Sigmoid colon (tissue), 6 donors: ENCODE measurements at regions not wholly inside any gene's neighbourhood (a gene's known extent, or its start where the extent isn't known, plus 50 kb on each side); places are given as distances from the start of the nearest gene placed in this dataset.

Source experiments
- DNase-seq: peaks from one replicate; pipeline ENCODE4 v3.0.0-alpha.2; 2019
- H3K27ac ChIP-seq, 4 donors: fragments of 200-600 bp; sonication (generic); one replicate each; pipeline ENCODE4 v1.5.1; 2016 to 2019; ENCODE audit warnings: mild to moderate bottlenecking in 1 of 4
- H3K27me3 ChIP-seq, 3 donors: fragments of 200-600 bp; sonication (generic); one replicate each; pipeline ENCODE4 v1.5.1; 2019; ENCODE audit warnings: mild to moderate bottlenecking in 1 of 3
- H3K36me3 ChIP-seq, 4 donors: fragments of 200-600 bp; sonication (generic); one replicate each; pipeline ENCODE4 v1.5.1; 2016 to 2019
- H3K4me1 ChIP-seq, 4 donors: fragments of 200-600 bp; sonication (generic); one replicate each; pipeline ENCODE4 v1.5.1; 2017 to 2019
- H3K4me3 ChIP-seq, 4 donors: fragments of 200-600 bp; sonication (generic); one replicate each; pipeline ENCODE4 v1.5.1; 2017 to 2019; ENCODE audit warnings: mild to moderate bottlenecking in 2 of 4, moderate library complexity in 1 of 4
- H3K9me3 ChIP-seq, 4 donors: fragments of 200-600 bp in 3 of 4; sonication (generic) in 3 of 4; one replicate each; pipeline versions ENCODE4 v1.5.1 to v1.6.1; 2013 to 2019
- CTCF ChIP-seq, 4 experiments: fragments of 450-650 bp in 3 of 4; fragments of 200-600 bp in 1 of 4; IDR thresholded peaks; one replicate each; pipeline ENCODE4 v1.5.1; 2016 to 2019; ENCODE audit warnings: antibody characterized with exemption in 4 of 4, mild to moderate bottlenecking in 3 of 4, moderate library complexity in 2 of 4
- EP300 ChIP-seq, 4 donors: sonication (generic); formaldehyde crosslinking; IDR thresholded peaks; one replicate each; pipeline ENCODE4 v1.6.1; 2017; ENCODE audit warnings: antibody characterized with exemption in 4 of 4
- POLR2A ChIP-seq, 2 donors: fragments of 450-650 bp; IDR thresholded peaks; one replicate each; pipeline ENCODE4 v1.6.1; 2016; ENCODE audit warnings: antibody characterized with exemption in 2 of 2, mild to moderate bottlenecking in 2 of 2, moderate library complexity in 2 of 2
- POLR2AphosphoS5 ChIP-seq, 4 donors: sonication (generic); formaldehyde crosslinking; IDR thresholded peaks; one replicate each; pipeline ENCODE4 v1.6.1; 2017; ENCODE audit warnings: antibody characterized with exemption in 4 of 4
- WGBS, 2 donors: extraction: QIAGEN DNeasy Blood & Tissue Kit; methylation state at CpG; one replicate each; pipeline ENCODE4 v1.1.7; 2013; 5-methylcytosine and 5-hydroxymethylcytosine counted together
- intact Hi-C: fragments of 100-400 bp; cut with DNase I; formaldehyde crosslinking; loops from one replicate; pipeline ENCODE4 v1.15.1; 2023
- donor health status: healthy with polysubstance abuse.
- donor health status: healthy.

GRCh38 chr1:218812360-218812759, 361.3 kb upstream of the LYPLAL1 start:
- Histone ChIP-seq H3K27me3 (no peaks in the 10 kb centered on the region), H3K36me3 (no peaks in the 10 kb centered on the region), H3K4me1 (peaks cover 0 to 4% (median 2%) of the 10 kb centered on the region in 4 donors), H3K4me3 (no peak overlapping the region), H3K27ac (no peak overlapping the region), H3K9me3 (no peaks in the 10 kb centered on the region)
- WGBS, 2 donors = 45 to 77% methylated on average over 6 of the region's 6 CpGs
- TF ChIP-seq CTCF (IDR thresholded peaks at IDR 0.05) = no peak
- TF ChIP-seq POLR2A (IDR thresholded peaks at IDR 0.05) = no peak
- no peak for TF ChIP-seq EP300 (IDR thresholded peaks at IDR 0.05)
- TF ChIP-seq POLR2AphosphoS5 (IDR thresholded peaks at IDR 0.05) = no peak
- intact Hi-C loops = no loop called here
- DNase-seq = no peak

- no peak overlapping the region for H3K27ac ChIP-seq
- H3K9me3 ChIP-seq = no peaks in the 10 kb centered on the region
- intact Hi-C loops = no loop called here
- WGBS, 2 donors = 61 to 73% methylated on average over 1 of the region's 1 CpG
- no peaks in the 10 kb centered on the region for H3K27me3 ChIP-seq
- DNase-seq = no peak
- TF ChIP-seq POLR2AphosphoS5 (IDR thresholded peaks at IDR 0.05) (no peak), POLR2A (IDR thresholded peaks at IDR 0.05) (no peak), CTCF (IDR thresholded peaks at IDR 0.05) (no peak), EP300 (IDR thresholded peaks at IDR 0.05) (no peak)
- H3K36me3 ChIP-seq = no peaks in the 10 kb centered on the region
- H3K4me3 ChIP-seq = no peak overlapping the region
- H3K4me1 ChIP-seq = peaks cover 0 to 13% (median 5%) of the 10 kb centered on the region in 4 donors
These were observed 360.4 kb upstream of the LYPLAL1 start for GRCh38 chr1:218813237-218813636.

- no peak overlapping the region for H3K4me3 ChIP-seq
- no peaks in the 10 kb centered on the region for H3K36me3 ChIP-seq
- intact Hi-C loops = no loop called here
- H3K9me3 ChIP-seq = no peaks in the 10 kb centered on the region
- WGBS, 2 donors = 56 to 80% methylated on average over 2 of the region's 2 CpGs
- no peaks in the 10 kb centered on the region for H3K27me3 ChIP-seq
- H3K27ac ChIP-seq = no peak overlapping the region
- TF ChIP-seq EP300 (IDR thresholded peaks at IDR 0.05) (no peak), POLR2AphosphoS5 (IDR thresholded peaks at IDR 0.05) (no peak), CTCF (IDR thresholded peaks at IDR 0.05) (no peak), POLR2A (IDR thresholded peaks at IDR 0.05) (no peak)
- H3K4me1 ChIP-seq = peaks cover 0 to 15% (median 5%) of the 10 kb centered on the region in 4 donors
- no peak for DNase-seq
These were observed 358.6 kb upstream of the LYPLAL1 start for GRCh38 chr1:218815076-218815475.

GRCh38 chr1:218817071-218817470, 356.6 kb upstream of the LYPLAL1 start:
- intact Hi-C loops = no loop called here
- H3K27ac ChIP-seq = peak overlapping the region in 1 of 4 donors; percentile 37
- H3K9me3 ChIP-seq = no peaks in the 10 kb centered on the region
- 59 to 61% methylated on average over 4 of the region's 4 CpGs for WGBS, 2 donors
- no peak for DNase-seq
- no peaks in the 10 kb centered on the region for H3K36me3 ChIP-seq
- no peak for TF ChIP-seq POLR2AphosphoS5 (IDR thresholded peaks at IDR 0.05)
- TF ChIP-seq EP300 (IDR thresholded peaks at IDR 0.05) = no peak
- TF ChIP-seq POLR2A (IDR thresholded peaks at IDR 0.05) = no peak
- no peak for TF ChIP-seq CTCF (IDR thresholded peaks at IDR 0.05)
- no peaks in the 10 kb centered on the region for H3K27me3 ChIP-seq
- H3K4me3 ChIP-seq = no peak overlapping the region
- H3K4me1 ChIP-seq = peaks cover 0 to 15% (median 5%) of the 10 kb centered on the region in 4 donors
